Left hindlimb (tissue), 1 donor: ENCODE measurements at regions not wholly inside any gene's neighbourhood (a gene's known extent, or its start where the extent isn't known, plus 50 kb on each side); places are given as distances from the start of the nearest gene placed in this dataset.

Experiments
- DNase-seq: peaks from one replicate; pipeline ENCODE4 v3.0.0-alpha.2; 2018

DNA sequence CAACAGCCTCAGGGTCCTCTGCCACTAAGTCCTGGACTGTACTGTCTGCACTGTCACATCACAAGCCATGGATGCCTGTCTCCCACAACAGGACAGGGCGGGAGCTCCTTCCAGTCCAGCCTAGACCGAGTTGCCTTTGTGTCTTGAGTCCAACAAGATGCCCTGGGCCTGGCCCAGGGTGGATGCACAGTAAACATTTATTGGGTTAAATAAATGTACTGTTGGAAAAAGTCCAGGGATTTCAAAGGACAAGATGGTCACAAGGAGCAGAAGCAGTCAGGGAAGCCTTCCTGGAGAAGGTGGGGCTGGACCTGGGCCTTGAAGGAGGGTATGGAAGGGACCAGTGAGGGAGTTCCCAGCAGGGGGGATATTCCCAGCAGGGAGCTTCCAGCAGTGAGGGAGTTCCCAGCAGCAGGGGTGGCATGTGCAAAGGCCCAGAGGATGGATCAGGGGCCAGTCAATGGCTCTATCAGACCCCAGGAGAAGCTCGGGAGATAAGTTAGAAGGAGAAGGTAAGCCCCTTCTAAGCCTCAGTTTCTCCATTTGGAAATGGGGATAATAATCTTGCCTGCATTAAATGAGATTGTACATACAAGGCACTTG is 72.7 kb upstream of the NEURL1B start:
- no peak for DNase-seq

DNA sequence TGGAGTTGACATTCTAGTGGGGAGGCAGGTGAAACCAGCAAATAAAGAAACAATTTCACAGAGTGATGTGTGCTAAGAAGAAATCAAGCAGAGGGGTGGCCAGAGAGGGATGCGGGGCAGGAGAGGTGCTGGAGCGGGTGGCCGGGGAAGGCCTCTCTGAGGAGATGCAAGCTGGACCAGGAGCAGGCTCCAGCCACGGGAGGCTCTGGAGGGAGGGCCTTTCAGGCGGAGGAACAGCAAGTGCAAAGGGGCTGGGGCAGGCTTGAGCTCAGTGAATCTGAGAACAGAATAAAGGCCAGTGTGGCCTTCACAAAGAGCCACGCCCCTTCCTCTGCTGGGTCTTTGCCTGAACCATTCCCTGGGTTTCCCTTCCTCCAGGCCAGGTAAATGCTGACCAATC is 73.2 kb upstream of the NEURL1B start:
- no peak for DNase-seq

DNA sequence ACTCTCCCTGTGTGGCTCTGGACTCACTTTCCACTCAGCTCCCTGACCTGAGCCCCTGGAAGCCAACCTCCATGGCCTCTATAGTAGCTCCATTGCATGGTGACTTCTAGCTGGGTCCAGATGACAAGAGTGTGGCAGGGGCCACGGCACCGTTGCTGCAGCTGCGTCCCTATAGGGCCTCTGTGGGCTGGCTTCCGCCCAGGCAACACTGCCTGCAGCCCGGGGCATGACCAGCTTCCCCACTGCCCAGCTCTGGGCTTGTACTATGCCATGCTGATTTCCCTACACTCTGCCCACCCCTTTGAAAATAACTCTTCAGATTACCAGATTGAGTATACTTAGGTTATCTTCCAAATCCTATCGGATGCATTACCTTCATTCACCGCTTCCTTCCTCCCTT is 73.8 kb upstream of the NEURL1B start:
- no peak for DNase-seq

DNA sequence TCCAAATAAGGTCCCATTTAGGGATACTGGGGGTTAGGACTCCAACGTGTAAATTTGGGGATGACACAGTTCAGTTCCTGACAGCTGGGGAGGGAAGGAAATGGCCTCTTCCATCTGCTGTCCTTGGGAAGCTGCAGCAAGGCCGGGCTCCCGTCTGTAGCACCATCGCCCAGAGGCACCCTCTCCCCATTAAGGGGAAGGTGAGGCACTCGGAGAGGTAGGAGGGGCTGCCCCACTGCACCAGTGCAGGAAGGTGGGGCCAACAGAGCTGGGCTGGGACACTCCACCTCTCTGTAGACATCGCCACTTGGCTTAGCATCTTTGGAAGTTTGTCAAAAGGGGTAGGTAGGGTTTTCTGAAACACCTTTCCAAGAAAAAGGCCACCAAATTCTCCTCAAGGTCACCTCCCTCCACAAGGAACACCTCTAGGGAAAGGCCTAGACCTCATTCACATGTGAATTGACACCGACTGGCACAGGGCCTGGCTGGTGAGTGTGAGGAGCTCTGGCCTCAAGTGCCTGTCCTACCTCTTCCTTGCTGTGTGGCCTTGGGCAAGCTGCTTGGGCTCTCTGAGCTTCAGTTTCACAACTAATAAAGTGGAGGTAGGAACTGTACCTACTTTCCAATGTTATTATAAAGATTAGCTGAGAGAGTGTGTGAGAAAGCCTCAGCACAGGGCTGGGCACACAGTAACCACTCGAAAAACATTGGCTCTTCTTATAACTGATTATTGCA is 75.0 kb upstream of the NEURL1B start:
- DNase-seq, result no peak

DNA sequence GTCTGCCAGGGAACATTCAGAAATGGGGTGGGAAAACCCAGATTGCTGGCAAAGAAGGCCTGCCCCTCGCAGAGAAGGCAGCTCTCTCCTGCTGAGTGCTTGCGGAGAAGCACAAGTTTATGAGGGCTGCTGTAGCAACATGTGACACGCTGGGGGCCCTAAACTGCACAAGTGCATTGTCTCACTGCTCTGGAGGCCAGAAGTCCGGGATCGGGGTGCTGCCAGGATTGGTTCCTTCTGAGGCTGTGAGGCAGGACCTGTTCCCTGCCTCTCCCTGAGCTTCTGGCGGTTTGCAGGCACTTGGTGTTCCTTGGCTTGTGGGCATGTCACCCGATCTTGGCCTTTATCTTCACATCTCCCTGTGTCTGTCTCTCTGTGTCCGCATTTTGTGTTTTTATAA is 75.6 kb upstream of the NEURL1B start:
- DNase-seq, result no peak

DNA sequence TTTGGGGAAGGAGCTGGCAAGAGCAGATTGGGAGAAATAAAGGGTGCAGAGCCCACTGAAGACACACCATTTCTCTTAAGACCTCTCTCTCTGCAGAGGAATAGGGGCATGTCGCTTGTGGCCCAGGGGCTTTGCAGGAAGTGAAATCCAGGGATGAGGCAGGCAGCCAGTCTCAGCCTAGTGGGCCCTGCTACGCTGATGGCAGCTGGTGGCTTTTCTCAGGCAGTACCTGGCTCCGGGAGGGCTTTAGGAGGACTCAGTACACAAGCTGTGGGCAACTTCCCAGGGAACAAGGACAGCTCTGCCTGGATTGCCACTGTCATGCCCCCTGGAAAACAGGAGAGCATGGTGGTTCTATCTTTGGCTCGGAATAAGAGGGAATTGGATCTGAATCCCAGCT is 76.2 kb upstream of the NEURL1B start:
- DNase-seq, result no peak

DNA sequence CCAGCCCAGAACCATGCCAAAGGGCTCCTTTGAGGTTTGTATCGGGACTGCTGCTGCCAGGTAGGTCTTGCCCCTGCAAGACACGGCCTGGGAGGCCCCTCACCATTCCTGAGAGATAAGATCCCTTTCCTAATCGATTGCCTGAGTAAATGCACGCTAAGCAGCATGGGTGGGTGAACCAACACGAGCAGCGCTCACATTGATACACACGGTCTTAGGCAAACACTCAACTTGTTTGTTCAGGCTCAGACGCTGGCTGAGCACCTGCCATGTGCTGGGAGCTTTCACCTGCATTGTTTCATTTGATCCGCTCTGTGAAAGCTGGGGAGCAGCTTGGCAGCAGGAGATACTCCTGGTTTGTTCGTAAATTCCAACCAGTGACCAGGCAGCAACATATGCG is 76.9 kb upstream of the NEURL1B start:
- no peak for DNase-seq

DNA sequence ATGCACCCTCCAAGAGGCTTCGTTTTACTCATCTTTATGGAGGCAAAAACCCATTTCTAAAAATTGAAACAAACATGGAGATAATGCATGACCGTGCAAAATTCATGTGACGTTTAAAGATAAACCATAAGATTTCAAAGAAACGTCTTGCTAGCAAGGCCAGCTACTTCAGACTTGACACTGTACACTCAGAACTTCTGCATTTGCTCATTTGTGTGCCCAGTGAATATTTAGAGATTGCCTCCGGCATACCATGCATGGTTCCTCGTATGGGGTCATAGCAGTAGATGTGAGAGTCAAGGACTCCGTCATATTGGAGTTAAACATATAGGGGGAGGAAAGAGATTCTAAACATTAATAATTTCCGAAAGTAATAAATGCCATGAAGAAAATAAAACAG is 78.6 kb upstream of the NEURL1B start:
- no peak for DNase-seq

DNA sequence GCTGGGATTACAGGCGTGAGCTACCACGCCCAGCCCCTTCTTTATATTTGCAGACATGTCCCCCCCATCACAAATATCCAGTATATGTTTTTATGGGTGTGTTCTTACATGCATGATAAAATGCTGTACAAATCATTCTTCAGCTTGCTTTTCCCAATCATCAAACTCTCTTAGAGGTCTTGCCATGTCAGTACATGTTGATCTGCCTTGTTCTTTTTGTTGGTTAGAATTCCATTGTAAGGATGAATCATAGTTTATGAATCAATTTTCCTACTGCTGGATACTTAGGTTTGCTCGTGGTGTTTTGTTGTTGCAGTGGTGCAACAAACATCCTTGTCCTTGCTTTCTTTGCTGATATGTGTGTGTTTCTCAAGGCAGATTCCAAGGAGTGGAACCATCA is 79.9 kb upstream of the NEURL1B start:
- no peak for DNase-seq

DNA sequence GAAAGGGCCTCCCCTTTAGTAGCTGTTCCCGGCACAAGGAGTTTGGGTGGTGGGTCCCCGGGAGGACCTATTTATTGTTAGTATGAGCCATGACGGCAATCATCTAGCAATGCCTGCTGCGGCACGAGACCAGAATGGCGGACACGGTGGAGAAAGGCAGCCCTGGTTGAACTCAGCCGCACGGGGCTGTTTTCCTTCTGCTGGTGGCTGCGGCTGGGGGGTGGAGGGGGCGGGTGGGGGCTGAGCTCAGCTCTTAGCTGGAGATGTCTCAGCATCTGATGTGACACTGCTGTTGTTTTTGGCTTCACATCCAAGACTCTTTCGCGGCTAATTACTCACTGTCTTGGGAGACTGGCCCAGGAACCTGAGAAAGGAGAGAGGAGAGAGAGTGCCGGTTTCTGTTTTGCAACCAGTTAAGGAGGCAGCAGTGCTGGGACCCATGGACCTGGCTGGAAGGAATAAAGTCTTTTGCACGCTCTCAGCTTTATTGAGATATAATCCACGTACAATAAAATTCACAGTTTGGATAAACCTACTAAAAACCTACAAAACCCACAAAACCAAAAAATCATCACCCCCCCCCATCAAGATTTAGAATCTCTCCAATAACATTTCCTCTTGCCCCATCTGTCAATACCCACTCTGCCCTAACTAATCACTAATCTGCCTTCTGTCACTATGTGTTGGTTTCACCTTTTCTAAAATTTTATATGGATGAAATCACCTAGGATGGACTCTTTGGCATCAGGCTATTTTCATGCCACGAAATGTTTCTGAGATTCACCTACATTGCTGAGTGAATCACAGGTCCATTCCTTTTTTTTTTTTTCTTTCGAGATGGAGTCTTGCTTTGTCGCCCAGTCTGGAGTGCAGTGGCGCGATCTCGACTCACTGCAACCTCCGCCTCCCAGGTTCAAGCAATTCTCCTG is 81.8 kb upstream of the NEURL1B start:
- DNase-seq, result peak; percentile 58

DNA sequence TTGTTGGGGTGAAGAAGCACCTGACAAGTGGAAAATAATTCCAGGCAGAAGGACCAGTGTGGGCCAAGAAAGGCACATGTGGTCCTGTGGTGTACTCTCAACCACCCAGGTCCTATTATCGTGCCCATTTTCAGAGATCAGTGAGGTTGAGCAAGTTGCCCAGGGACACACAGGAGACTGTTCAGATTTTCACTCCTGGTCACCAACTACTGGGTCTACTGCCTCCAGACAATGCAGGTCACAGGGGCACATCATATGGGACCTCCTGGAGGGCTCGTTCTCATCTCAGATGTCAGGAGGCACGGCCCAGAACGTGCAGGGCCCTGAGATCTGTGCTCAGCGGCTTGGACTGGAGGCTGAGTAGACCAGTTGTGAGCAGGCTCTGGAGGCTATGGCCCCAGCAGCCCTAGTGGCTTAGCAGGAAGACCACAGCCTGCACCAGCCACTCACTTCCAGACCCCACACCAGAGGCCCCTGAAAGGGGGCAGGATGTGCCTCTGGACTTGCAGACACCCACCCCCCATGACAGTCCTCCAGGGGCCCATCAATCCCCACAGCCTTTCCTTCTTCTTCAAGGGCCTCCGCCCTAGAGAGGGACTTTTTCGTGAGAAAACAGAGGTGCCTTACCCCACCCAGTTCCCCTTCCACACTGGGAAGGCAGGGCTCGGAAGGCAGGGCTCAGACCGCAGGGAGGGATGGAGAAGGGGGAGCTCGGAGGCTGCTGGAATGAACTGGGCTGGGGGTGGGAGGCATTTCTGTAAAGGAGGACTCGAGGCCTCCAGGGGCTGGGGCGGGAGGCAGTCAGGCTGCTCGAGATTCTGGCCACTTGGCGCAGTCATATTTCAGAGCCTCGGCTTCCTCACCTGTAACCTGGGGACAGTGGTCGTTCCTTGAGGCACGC is 82.7 kb upstream of the NEURL1B start:
- peak; percentile 37 for DNase-seq

DNA sequence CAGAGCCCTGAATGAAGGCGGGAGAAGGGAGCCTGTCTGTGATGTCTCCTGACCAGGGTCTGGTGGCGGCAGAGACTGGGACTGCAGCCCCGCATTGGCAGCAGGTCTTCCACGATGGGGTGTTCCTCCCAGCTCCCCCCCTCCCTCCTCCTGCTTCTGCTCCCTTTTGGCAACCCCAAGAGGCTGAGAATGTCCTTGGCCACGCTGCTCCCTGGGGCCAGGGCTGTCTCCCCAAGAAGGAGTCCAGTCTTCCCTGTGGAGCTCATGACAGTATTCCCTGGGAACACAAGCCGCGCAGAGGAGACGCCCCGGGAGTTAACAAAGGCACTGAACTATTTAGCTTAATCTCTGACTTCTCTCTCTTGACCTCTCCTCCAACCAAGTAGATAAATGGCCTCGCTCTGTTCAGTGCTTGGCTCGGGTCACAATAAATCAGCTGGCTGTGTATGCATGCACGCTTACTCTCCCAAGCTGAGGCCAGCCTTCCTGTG is 84.0 kb upstream of the NEURL1B start:
- DNase-seq, result peak; percentile 26

DNA sequence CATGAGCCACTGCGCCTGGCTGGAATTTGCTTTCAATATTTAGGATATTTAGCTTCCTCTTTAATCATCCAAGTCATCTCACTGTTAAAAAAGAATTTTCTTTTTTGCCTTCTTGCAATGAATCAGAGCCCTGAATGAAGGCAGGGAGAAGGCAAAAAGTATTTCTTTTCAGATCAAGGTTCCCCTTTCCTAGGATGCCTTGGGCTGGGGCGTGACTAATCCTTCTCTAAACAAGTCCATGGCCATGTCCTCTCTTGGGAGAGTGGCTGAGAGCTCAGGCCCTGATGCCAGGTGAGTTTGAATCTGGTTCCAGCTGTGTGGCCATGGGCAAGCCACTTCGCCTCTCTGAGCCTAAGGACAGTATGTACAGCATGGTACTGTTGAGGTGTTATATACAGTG is 84.8 kb upstream of the NEURL1B start:
- peak; percentile 13 for DNase-seq

DNA sequence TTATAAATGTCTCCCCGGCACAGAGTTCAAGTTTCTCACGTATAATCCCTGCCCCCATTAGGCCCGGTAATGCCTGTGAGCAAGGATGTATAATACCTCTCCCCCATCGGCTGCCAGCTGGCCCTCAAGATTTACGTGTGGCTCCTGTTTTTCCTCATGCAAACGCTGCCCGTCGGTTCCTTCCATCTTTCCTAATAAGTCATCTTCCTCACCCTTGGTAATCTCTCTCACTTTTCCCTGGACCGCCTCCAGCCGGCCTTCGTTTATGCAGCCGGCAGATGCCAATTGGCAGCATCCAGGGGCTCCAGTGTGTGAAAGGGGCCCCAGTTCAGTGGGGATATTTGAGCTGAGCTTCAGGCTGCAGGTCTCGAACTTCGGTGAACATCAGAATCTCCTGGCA is 86.5 kb upstream of the NEURL1B start:
- peak; percentile 56 for DNase-seq

DNA sequence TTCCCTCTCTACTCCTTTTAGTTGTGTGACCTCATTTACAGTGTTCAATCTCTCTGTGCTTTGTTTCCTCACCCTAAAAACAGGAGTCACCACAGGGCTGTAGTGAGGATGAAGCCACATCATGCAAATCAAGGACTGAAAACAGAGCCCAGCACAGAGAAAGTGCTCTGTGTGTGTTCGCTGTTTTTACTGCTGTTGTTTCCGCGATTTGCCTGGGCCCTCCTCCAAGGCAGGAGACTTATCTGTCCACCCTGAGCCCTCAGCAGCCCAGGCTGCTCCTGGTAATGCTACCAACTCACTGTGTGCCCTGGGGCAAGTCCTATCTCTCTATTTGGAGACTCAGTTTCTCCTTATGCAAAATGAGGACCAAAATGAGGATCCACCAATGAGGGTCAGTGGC is 87.2 kb upstream of the NEURL1B start:
- DNase-seq, result peak; percentile 18

DNA sequence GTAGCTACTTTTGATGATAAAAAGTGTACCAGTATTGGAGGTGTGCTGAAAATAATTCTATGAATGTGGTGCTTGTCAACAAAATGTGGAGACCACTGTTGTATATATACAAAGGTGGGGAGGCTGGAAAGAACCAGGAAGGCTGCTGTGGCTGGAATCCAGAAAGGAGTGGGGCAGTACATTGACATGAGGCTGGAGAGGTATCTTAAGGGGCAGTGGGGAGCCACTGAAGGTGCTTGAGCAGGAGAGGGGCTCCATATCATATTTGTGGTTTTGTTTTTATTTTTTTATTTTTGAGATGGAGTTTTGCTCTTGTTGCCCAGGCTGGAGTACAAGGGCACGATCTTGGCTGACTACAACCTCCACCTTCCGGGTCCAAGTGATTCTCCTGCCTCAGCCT is 87.9 kb upstream of the NEURL1B start:
- no peak for DNase-seq

DNA sequence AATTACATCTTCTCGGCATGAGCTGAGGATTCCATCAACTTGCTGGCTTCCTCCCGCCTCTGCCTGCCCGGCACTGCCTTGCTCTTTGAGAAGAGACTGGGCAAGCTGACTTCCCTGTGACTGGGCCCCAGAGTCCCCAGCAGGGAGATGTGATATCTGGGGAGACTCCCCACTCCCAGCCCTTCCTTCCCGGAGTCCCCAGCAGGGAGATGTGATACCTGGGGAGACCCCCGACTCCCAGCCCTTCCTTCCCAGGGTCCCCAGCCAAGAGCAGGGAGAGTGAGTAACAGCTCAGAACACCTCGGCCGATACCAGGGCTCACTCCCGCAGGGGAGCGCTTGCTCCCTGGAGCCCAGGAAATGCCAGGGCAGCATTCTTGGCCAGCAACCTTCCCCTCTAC is 90.1 kb upstream of the NEURL1B start:
- peak; percentile 13 for DNase-seq

DNA sequence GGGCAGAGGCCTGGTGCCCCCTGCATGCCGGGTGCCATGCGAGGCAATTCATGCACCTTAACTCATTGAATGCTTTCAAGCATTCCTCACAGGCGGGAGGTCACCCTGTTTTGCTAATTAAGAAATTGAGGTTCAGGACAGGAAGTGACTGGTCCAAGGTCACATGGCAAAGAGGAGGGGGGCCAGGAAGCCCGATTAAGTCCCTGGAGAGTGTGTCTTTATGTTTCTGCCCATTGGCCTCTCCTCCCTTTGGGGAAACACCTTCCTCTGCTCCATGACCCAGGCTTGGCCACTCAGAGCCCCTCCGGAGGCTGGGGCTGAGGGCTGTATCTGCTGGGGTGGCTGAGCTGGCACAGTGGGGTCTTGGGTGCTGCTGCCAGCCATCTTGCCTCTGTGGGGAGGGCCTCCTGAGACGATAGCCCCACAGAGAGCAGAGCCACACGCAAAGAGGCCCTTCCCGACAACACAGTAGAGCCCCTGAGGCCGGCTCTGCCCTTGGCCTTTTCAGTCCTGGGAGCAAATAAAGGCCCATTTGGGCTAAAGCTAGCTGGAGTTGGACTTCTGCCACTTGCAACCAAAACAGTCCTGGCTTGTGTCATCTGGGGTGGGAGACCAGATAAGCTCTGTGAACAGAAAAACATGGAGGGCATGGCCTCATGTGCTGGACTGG is 90.8 kb upstream of the NEURL1B start:
- DNase-seq, result peak; percentile 22

DNA sequence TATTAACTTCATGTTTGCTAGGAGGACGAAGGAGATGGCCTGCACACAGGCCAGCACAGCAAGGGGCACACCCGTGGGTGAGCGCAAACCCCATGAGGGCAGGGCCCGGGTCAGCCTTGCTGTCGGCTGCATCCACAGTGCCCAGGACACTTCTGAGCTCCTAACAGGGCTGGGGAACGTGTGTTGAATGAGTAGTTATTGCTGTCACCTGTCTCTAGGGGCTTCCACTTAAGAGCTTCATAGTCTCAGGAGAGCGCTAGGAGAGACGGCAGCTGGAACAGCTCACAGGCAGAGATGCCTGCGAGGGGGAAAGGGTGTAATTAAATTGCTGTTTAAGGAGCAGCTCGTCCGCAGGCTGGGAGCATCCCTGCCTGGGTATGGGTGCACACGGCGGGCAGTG is 91.4 kb upstream of the NEURL1B start:
- DNase-seq, result peak; percentile 16

DNA sequence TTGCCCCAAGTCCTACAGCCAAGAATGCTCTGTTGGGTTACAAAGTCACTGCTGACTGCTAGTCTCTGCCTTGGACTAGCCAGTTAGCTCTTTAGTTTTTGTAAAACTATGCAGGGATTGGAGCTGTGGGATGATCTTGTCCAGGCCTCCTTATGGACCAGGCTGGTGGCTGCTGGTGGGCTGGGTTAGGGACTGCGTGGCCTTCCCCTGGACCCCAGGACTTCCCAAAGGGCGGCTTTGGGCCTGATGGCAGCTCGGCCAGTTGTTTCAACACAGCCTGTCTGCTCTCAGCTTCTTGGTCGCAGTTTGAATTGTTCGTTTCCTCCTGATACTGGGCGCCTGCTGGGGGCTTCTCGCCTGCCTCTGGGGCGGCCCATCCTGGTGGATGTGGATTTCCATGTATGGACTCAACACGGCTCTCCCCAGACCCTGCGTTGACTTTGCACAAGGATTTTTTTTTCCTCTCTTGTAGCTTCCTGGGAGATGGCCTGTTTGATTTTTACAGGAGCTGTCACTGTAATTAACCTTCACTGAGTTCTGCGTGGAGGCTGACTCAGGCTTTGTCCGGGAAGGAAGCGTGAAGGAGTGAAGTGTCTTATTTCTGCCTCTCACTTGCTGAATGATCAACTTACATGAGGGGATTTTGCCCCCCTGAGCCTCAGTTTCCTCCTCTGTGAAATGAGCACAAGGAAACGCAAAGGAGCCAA is 91.9 kb upstream of the NEURL1B start:
- DNase-seq, result peak; percentile 8

DNA sequence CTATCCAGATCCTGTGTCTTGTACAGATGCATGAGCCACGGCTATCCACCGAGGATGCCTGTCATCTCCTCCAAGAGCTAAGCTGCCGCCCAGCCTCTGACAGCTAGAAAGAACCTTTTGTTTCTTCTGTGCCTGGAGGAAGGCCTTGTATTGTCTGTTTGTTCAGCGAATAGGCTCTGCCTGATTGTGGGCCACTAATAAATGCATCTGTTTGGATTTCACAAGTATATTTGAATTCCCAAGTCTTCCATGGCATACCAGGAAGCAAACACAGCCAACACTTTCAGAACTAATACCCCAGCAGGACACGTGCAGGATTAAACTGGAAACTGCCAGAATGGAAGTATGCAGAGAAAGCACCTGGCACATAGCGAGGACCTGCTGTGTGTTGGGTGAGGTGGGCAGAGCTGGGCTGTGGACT is 92.7 kb upstream of the NEURL1B start:
- peak; percentile 6 for DNase-seq
